ENCODE measurements at regions not wholly inside any gene's neighbourhood (a gene's known extent, or its start where the extent isn't known, plus 50 kb on each side); places are given as distances from the start of the nearest gene placed in this dataset.
A peak's percentile ranks its signal among the peaks of the same experiment; 100 is the strongest.
"Not testable (repeated sequence)": the region's sequence is repeated elsewhere in the genome, so short reads cannot be mapped to it uniquely, and the experiment has no call there.

DNA sequence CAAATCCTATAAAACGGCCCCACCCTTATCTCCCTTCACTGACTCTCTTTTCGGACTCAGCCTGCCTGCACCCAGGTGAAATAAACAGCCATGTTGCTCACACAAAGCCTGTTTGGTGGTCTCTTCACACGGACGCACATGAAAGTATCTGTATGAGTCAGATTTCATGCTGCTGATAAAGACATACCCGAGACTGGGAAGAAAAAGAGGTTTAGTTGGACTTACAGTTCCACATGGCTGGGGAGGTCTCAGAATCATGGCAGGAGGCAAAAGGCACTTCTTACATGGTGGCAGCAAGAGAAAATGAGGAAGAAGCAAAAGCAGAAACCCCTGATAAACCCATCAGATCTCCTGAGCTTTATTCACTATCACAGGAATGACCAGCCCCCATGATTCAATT is 249.3 kb upstream of the SPTLC3 start:
- H3K27me3 ChIP-seq, DNase-seq: not testable (repeated sequence)
- 77 to 88% (median 83%) methylated on average over 3 to 5 of the region's 5 CpGs for WGBS, 3 donors

GRCh38 chr20:12762725-12763124 is 246.0 kb upstream of the SPTLC3 start:
- H3K4me3 ChIP-seq = no peak overlapping the region
- no peaks in the 10 kb centered on the region for H3K36me3 ChIP-seq
- DNase-seq = peak in 2 of 5 donors; percentile 25 to 35
- no peak overlapping the region for H3K27ac ChIP-seq
- no peaks in the 10 kb centered on the region for H3K9me3 ChIP-seq
- 9 to 21% (median 13%) methylated on average over 7 of the region's 7 CpGs for WGBS, 3 donors
- no peaks in the 10 kb centered on the region for H3K27me3 ChIP-seq
- H3K4me1 ChIP-seq (ENCODE audit: insufficient read depth) = no peaks in the 10 kb centered on the region
- intact Hi-C loops (cut with DNase I) = no loop called here
- no peak for TF ChIP-seq CTCF (IDR thresholded peaks at IDR 0.05)
- no peak for TF ChIP-seq POLR2A (IDR thresholded peaks at IDR 0.05)
- TF ChIP-seq EP300 (IDR thresholded peaks at IDR 0.05) = no peak

More for the DNA sequence above, 249.3 kb upstream of the SPTLC3 start:
- H3K4me3 ChIP-seq; H3K27ac ChIP-seq; H3K9me3 ChIP-seq; H3K4me1 ChIP-seq (ENCODE audit: insufficient read depth); H3K36me3 ChIP-seq; intact Hi-C loops (cut with DNase I): not testable (repeated sequence)

GRCh38 chr20:12763406-12763805 is 245.4 kb upstream of the SPTLC3 start:
- Histone ChIP-seq H3K4me3 (no peak overlapping the region), H3K36me3 (no peaks in the 10 kb centered on the region), H3K9me3 (no peaks in the 10 kb centered on the region), H3K27me3 (no peaks in the 10 kb centered on the region), H3K4me1 (ENCODE audit: insufficient read depth) (no peaks in the 10 kb centered on the region), H3K27ac (no peak overlapping the region)
- no peak for TF ChIP-seq EP300 (IDR thresholded peaks at IDR 0.05)
- TF ChIP-seq CTCF (IDR thresholded peaks at IDR 0.05) = no peak
- TF ChIP-seq POLR2A (IDR thresholded peaks at IDR 0.05) = no peak
- no peak for DNase-seq
- intact Hi-C loops (cut with DNase I) = no loop called here
- 83 to 92% (median 91%) methylated on average over 1 of the region's 1 CpG for WGBS, 3 donors

GRCh38 chr20:12764053-12764452 is 244.7 kb upstream of the SPTLC3 start:
- no peak for DNase-seq
- no peaks in the 10 kb centered on the region for H3K9me3 ChIP-seq
- no peak overlapping the region for H3K27ac ChIP-seq
- no peaks in the 10 kb centered on the region for H3K4me1 ChIP-seq (ENCODE audit: insufficient read depth)
- no peak overlapping the region for H3K4me3 ChIP-seq
- H3K36me3 ChIP-seq = no peaks in the 10 kb centered on the region
- H3K27me3 ChIP-seq = no peaks in the 10 kb centered on the region
- whole genome bisulfite sequencing, 3 donors = 61 to 76% (median 71%) methylated on average over 5 of the region's 5 CpGs
- intact Hi-C loops (cut with DNase I) = no loop called here
- TF ChIP-seq POLR2A (IDR thresholded peaks at IDR 0.05) (no peak), EP300 (IDR thresholded peaks at IDR 0.05) (no peak), CTCF (IDR thresholded peaks at IDR 0.05) (no peak)

DNA sequence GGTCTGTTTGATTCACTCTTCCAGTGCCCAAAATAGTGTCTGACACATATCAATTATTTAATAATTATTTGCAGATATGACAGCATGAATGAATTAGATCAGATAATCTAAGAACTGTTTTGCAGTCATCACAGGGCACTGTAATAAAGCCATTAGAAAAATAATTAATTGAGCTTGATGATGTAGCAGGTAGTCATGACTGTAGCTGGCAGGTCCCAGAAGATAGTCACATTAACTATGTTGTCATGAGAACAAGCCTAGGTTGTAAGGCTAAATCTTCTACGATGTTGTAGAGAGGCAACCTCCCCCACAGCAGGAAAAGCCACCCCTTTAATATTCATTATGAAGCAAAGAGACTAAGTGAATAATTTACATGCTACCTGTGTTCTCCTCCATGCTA is 243.9 kb upstream of the SPTLC3 start:
- WGBS, 3 donors = 0 to 32% (median 19%) methylated on average over 1 of the region's 1 CpG
- no peak for DNase-seq
- TF ChIP-seq EP300 (IDR thresholded peaks at IDR 0.05) = no peak
- no peak for TF ChIP-seq CTCF (IDR thresholded peaks at IDR 0.05)
- TF ChIP-seq POLR2A (IDR thresholded peaks at IDR 0.05) = no peak
- no peaks in the 10 kb centered on the region for H3K27me3 ChIP-seq
- no peaks in the 10 kb centered on the region for H3K36me3 ChIP-seq
- no peak overlapping the region for H3K27ac ChIP-seq
- no peak overlapping the region for H3K4me3 ChIP-seq
- intact Hi-C loops (cut with DNase I) = no loop called here
- H3K9me3 ChIP-seq = no peaks in the 10 kb centered on the region
- no peaks in the 10 kb centered on the region for H3K4me1 ChIP-seq (ENCODE audit: insufficient read depth)
